Mesendoderm (in vitro differentiated cells): ENCODE measurements at regions not wholly inside any gene's neighbourhood (a gene's known extent, or its start where the extent isn't known, plus 50 kb on each side); places are given as distances from the start of the nearest gene placed in this dataset.
A peak's percentile ranks its signal among the peaks of the same experiment; 100 is the strongest.

ENCODE experiments used
- DNase-seq: peaks from one replicate; pipeline ENCODE4 v3.0.0; 2013
- H2AK5ac ChIP-seq: 2 replicates; pipeline ENCODE4 v1.6.1; 2013; ENCODE audit warnings: low read length, inconsistent platforms
- H2BK120ac ChIP-seq: 2 replicates; pipeline ENCODE4 v1.6.1; 2013; ENCODE audit warnings: low read depth, mild to moderate bottlenecking, low read length, moderate library complexity, mixed read lengths
- H2BK15ac ChIP-seq: replicated peaks from 2 replicates; pipeline ENCODE4 v1.6.1; 2013; ENCODE audit warnings: low read depth, mild to moderate bottlenecking, moderate library complexity
- H2BK5ac ChIP-seq: 2 replicates; pipeline ENCODE4 v1.6.1; 2013; ENCODE audit warnings: low read length, inconsistent platforms
- H3K18ac ChIP-seq: 2 replicates; pipeline ENCODE4 v1.6.1; 2013; ENCODE audit warnings: mild to moderate bottlenecking, low read length, mixed read lengths
- H3K23ac ChIP-seq: one replicate; pipeline ENCODE4 v1.6.1; 2013; ENCODE audit warnings: low read length
- H3K27ac ChIP-seq: 2 replicates; pipeline ENCODE4 v1.5.1; 2013; ENCODE audit warnings: low read depth, mild to moderate bottlenecking, inconsistent platforms, low read length, moderate library complexity
- H3K27me3 ChIP-seq: 2 replicates; pipeline ENCODE4 v1.6.1; 2013; ENCODE audit warnings: low read length, control low read depth, mild to moderate bottlenecking, inconsistent platforms; ENCODE audit not compliant: insufficient read depth, poor library complexity
- H3K36me3 ChIP-seq: 2 replicates; pipeline ENCODE4 v1.6.1; 2013; ENCODE audit warnings: low read length, inconsistent platforms; ENCODE audit not compliant: control insufficient read depth, insufficient read depth
- H3K4ac ChIP-seq: one replicate; pipeline ENCODE4 v1.6.1; 2013; ENCODE audit warnings: low read depth, mild to moderate bottlenecking, low read length, moderate library complexity
- H3K4me1 ChIP-seq: 2 replicates; pipeline ENCODE4 v1.6.1; 2013; ENCODE audit warnings: low read depth, low read length, inconsistent platforms; ENCODE audit not compliant: control insufficient read depth
- H3K4me2 ChIP-seq: 2 replicates; pipeline ENCODE4 v1.6.1; 2013; ENCODE audit warnings: low read length
- H3K4me3 ChIP-seq: 2 replicates; pipeline ENCODE4 v1.5.1; 2013; ENCODE audit warnings: mild to moderate bottlenecking, low read length
- H3K56ac ChIP-seq: one replicate; pipeline ENCODE4 v1.6.1; 2013; ENCODE audit warnings: low read length
- H3K79me1 ChIP-seq: 2 replicates; pipeline ENCODE4 v1.6.1; 2013; ENCODE audit warnings: low read length, inconsistent platforms
- H3K79me2 ChIP-seq: 2 replicates; pipeline ENCODE4 v1.6.1; 2013; ENCODE audit warnings: mild to moderate bottlenecking, low read length; ENCODE audit not compliant: control insufficient read depth, insufficient read depth
- H3K9ac ChIP-seq: 2 replicates; pipeline ENCODE4 v1.6.1; 2013; ENCODE audit warnings: low read length, inconsistent platforms
- H4K5ac ChIP-seq: one replicate; pipeline ENCODE4 v1.6.1; 2013; ENCODE audit warnings: low read length
- H4K8ac ChIP-seq: one replicate; pipeline ENCODE4 v1.6.1; 2013; ENCODE audit warnings: low read depth, mild to moderate bottlenecking, control low read depth, low read length, moderate library complexity
- WGBS: extraction: QIAGEN DNeasy Blood & Tissue Kit; methylation state at CpG from one replicate; pipeline ENCODE4 v1.1.7; 2013; ENCODE audit warnings: low lambda C conversion rate, missing lambda C conversion rate; ENCODE audit not compliant: insufficient coverage; ENCODE audit errors: extremely low coverage; 5-methylcytosine and 5-hydroxymethylcytosine counted together

DNA sequence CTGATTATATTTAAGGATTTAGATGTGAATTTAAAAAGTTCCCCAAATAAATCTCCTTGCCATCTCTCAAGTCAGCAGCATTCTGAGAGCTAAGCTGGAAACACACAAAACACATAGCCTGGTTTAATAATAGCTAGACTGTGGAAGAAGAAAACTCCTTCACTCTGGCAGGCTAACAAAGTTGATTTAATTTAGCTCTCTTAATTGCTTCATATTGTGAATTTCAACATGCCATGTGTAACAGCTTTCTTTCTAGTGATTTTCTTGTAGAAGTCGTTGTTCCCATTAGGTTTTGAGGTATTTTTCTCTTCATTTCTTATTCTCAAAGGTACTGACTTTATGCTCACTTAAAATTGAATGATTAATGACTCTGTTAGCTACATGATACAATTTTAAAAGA is 216.8 kb upstream of the AKR1E2 start:
- Histone ChIP-seq H3K9ac (no peak overlapping the region), H4K5ac (no peak overlapping the region), H3K4ac (no peak overlapping the region), H3K4me3 (no peak overlapping the region), H3K27ac (no peak overlapping the region), H3K4me2 (no peak overlapping the region), H2BK5ac (no peak overlapping the region), H3K36me3 (no peaks in the 10 kb centered on the region), H3K27me3 (no peaks in the 10 kb centered on the region), H3K18ac (no peak overlapping the region), H3K4me1 (no peaks in the 10 kb centered on the region), H2BK120ac (no peak overlapping the region), H4K8ac (no peak overlapping the region), H3K79me1 (no peaks in the 10 kb centered on the region), H3K56ac (no peak overlapping the region), H3K79me2 (no peaks in the 10 kb centered on the region), H3K23ac (no peak overlapping the region), H2AK5ac (no peak overlapping the region), H2BK15ac (no peak overlapping the region)
- DNase-seq: no peak
- WGBS: no CpG with 5 or more reads among the region's 1 CpG

DNA sequence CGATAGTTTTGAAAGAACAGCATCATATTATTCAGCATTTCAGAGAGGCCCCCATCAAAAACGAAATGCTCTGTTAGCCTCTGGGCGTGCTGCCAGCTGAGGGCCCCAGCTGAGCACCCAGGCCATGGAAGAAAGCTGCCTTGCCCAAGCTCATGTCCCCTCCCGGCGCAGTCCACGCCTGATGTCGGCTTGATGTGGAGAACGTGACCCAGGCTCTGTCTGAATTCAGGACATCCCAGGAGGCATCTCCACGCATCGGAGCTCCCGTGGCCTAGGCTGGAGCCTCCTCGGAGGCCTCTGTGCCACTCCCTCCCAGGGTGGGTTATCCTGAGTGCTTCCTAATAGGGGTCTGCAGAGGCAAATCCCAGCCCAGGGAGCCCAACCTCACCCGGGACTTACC is 218.3 kb upstream of the AKR1E2 start:
- no peak for DNase-seq
- no peaks in the 10 kb centered on the region for H3K27me3 ChIP-seq
- H3K4ac ChIP-seq: no peak overlapping the region
- H3K4me3 ChIP-seq: no peak overlapping the region
- H3K27ac ChIP-seq: no peak overlapping the region
- no peaks in the 10 kb centered on the region for H3K4me1 ChIP-seq
- no peaks in the 10 kb centered on the region for H3K36me3 ChIP-seq
- H2BK120ac ChIP-seq: no peak overlapping the region
- H3K23ac ChIP-seq: no peak overlapping the region
- no peak overlapping the region for H3K9ac ChIP-seq
- no peak overlapping the region for H3K18ac ChIP-seq
- no CpG with 5 or more reads among the region's 13 CpGs for WGBS
- H3K79me2 ChIP-seq: no peaks in the 10 kb centered on the region
- H4K8ac ChIP-seq: no peak overlapping the region
- no peak overlapping the region for H2BK5ac ChIP-seq
- no peak overlapping the region for H2BK15ac ChIP-seq
- no peak overlapping the region for H2AK5ac ChIP-seq
- H4K5ac ChIP-seq: no peak overlapping the region
- H3K4me2 ChIP-seq: no peak overlapping the region
- H3K56ac ChIP-seq: no peak overlapping the region
- no peaks in the 10 kb centered on the region for H3K79me1 ChIP-seq

DNA sequence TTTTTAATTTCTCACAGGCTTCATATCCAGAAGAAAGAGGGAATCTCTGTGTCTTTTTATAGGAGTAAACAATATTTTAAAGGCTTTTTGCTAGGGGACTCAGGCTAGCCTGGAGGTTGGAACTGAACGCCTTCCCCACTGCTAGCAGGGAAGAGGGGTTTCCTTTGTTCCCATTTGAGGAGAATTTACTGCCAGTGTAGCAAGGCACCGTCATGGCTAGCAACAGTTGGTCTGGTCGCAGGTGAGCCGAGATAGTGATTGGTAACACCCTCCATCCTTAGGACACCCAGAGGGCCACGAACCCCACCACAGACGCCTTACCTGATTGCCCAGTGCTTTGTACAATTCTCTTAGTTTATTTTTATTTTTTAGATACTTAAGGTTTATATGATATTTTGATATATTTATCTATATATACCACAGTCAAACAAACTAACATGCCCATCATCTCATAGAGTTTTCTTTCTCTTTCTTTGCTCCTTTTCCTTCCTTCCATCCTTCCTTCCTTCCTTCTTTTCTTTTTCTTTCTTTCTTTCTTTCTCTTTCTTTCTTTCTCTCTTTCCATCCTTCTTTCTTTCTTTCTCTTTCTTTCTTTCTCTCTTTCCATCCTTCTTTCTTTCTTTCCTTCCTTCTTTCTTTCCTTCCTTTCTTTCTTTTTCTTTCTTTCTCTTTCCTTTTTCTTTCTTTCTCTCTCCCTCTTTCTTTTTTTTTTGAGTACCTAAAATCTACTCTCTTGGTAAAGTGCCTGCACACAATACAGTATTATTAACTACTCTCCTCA is 219.0 kb upstream of the AKR1E2 start:
- no peak overlapping the region for H3K56ac ChIP-seq
- no peak overlapping the region for H2BK120ac ChIP-seq
- no peak overlapping the region for H2BK5ac ChIP-seq
- H2AK5ac ChIP-seq: no peak overlapping the region
- H3K4ac ChIP-seq: no peak overlapping the region
- no peak overlapping the region for H3K4me3 ChIP-seq
- H4K8ac ChIP-seq: no peak overlapping the region
- no peaks in the 10 kb centered on the region for H3K36me3 ChIP-seq
- no peaks in the 10 kb centered on the region for H3K79me1 ChIP-seq
- no peaks in the 10 kb centered on the region for H3K79me2 ChIP-seq
- no peak overlapping the region for H4K5ac ChIP-seq
- H3K9ac ChIP-seq: no peak overlapping the region
- no peak overlapping the region for H3K18ac ChIP-seq
- no peak overlapping the region for H3K4me2 ChIP-seq
- WGBS: no CpG with 5 or more reads among the region's 6 CpGs
- H2BK15ac ChIP-seq: no peak overlapping the region
- no peaks in the 10 kb centered on the region for H3K4me1 ChIP-seq
- no peak overlapping the region for H3K27ac ChIP-seq
- no peak for DNase-seq
- no peak overlapping the region for H3K23ac ChIP-seq
- no peaks in the 10 kb centered on the region for H3K27me3 ChIP-seq

DNA sequence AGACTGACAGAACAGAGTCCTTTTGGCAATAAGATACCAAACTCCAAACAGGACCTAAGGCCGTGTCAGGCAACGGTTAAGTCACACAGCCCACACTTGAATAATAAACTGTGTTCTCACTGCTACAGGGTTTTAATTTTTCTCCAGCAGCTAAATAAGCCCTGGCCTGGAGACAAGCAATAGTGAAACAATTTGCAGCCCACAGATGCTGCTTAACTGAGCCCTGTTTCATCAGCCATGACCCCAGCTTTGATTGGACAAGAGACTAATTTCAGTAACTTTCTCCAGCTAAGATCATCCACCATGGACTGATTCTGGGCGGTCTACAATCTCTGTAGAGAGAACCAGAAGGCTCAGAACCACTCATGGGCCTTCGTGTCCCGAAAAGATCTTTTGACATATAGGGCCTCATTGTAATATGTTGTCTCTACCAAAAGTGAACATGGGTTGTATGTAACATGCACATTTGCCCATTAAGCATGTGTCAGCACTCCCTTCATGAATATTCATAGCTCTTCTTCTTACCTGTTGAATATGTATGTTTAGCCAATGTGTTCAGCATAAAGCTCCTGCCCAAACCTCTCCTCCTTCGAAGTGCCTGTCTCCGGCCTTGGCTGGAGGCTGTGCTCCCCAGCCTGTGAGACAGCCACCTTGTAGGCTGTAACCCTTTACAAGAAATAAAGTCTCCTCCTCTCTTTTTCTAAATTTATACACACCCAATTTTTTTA is 223.1 kb upstream of the AKR1E2 start:
- H3K79me1 ChIP-seq: no peaks in the 10 kb centered on the region
- H3K56ac ChIP-seq: no peak overlapping the region
- no peak overlapping the region for H2BK120ac ChIP-seq
- H2AK5ac ChIP-seq: no peak overlapping the region
- H3K79me2 ChIP-seq: no peaks in the 10 kb centered on the region
- H3K4me1 ChIP-seq: no peaks in the 10 kb centered on the region
- H3K4ac ChIP-seq: no peak overlapping the region
- no peaks in the 10 kb centered on the region for H3K27me3 ChIP-seq
- no peak overlapping the region for H3K4me3 ChIP-seq
- peak overlapping the region; percentile 51 for H3K18ac ChIP-seq
- H4K8ac ChIP-seq: no peak overlapping the region
- H2BK15ac ChIP-seq: no peak overlapping the region
- no CpG with 5 or more reads among the region's 7 CpGs for WGBS
- no peaks in the 10 kb centered on the region for H3K36me3 ChIP-seq
- H4K5ac ChIP-seq: no peak overlapping the region
- H3K9ac ChIP-seq: no peak overlapping the region
- no peak overlapping the region for H2BK5ac ChIP-seq
- no peak for DNase-seq
- H3K27ac ChIP-seq: no peak overlapping the region
- no peak overlapping the region for H3K23ac ChIP-seq
- H3K4me2 ChIP-seq: no peak overlapping the region

DNA sequence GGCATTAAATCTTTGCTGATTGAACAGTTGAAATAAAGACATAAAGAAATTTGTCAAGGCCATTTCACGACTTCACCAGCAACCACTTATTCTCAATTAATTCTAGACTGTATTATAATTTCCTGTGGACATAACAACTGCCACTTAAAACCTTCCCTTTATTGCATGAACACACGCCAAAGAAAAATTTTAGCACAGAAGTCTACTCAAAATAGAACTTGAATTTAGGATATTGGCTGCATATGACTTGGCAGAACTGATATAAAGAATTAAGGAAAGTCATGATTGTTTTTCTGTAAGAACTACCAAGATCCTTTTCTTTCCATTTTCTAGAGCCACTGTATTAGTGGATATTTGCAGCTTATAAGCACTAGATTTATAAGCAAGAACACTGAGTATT is 226.5 kb upstream of the AKR1E2 start:
- H3K23ac ChIP-seq: no peak overlapping the region
- H3K56ac ChIP-seq: no peak overlapping the region
- no peak overlapping the region for H3K27ac ChIP-seq
- no peaks in the 10 kb centered on the region for H3K79me1 ChIP-seq
- H3K79me2 ChIP-seq: no peaks in the 10 kb centered on the region
- H2BK120ac ChIP-seq: no peak overlapping the region
- no peak overlapping the region for H3K9ac ChIP-seq
- H3K18ac ChIP-seq: no peak overlapping the region
- H3K36me3 ChIP-seq: no peaks in the 10 kb centered on the region
- H2AK5ac ChIP-seq: no peak overlapping the region
- no peak overlapping the region for H3K4me2 ChIP-seq
- H2BK15ac ChIP-seq: no peak overlapping the region
- H3K27me3 ChIP-seq: no peaks in the 10 kb centered on the region
- H4K8ac ChIP-seq: no peak overlapping the region
- no peaks in the 10 kb centered on the region for H3K4me1 ChIP-seq
- H4K5ac ChIP-seq: no peak overlapping the region
- H3K4me3 ChIP-seq: no peak overlapping the region
- WGBS: no CpG with 5 or more reads among the region's 2 CpGs
- no peak for DNase-seq
- H3K4ac ChIP-seq: no peak overlapping the region
- no peak overlapping the region for H2BK5ac ChIP-seq
